ENCODE measurements at regions not wholly inside any gene's neighbourhood (a gene's known extent, or its start where the extent isn't known, plus 50 kb on each side); places are given as distances from the start of the nearest gene placed in this dataset.

DNA sequence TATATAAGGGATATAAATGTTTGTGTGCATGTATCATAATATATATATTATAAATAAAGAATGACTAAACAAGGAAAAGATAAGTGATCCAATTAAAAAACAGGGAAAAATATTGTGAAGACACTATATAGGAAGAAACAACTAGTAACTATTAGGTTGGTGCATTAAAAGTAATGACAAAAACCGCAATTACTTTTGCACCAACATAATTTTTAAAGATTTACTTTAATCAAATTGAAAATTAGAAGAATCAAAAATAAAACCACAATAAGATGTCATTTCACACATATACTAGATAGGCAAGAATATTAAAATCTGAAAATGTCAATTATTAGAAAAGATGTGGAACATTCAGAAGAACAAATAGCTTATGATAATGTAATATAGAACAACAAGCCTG is 595.9 kb downstream of the KCNJ3 start:
- Histone ChIP-seq H3K36me3 (no peaks in the 10 kb centered on the region), H3K4me3 (no peak overlapping the region), H3K27ac (no peak overlapping the region), H3K27me3 (no peaks in the 10 kb centered on the region), H3K9me3 (no peaks in the 10 kb centered on the region), H3K4me1 (no peaks in the 10 kb centered on the region)
- WGBS, 2 donors (ENCODE audit: low coverage in 1 of 2) = 73 to 77% methylated on average over 1 of the region's 1 CpG
- TF ChIP-seq, protein P1, sequence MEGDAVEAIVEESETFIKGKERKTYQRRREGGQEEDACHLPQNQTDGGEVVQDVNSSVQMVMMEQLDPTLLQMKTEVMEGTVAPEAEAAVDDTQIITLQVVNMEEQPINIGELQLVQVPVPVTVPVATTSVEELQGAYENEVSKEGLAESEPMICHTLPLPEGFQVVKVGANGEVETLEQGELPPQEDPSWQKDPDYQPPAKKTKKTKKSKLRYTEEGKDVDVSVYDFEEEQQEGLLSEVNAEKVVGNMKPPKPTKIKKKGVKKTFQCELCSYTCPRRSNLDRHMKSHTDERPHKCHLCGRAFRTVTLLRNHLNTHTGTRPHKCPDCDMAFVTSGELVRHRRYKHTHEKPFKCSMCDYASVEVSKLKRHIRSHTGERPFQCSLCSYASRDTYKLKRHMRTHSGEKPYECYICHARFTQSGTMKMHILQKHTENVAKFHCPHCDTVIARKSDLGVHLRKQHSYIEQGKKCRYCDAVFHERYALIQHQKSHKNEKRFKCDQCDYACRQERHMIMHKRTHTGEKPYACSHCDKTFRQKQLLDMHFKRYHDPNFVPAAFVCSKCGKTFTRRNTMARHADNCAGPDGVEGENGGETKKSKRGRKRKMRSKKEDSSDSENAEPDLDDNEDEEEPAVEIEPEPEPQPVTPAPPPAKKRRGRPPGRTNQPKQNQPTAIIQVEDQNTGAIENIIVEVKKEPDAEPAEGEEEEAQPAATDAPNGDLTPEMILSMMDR (IDR thresholded peaks at IDR 0.05) = no peak
- TF ChIP-seq POLR2A (IDR thresholded peaks at IDR 0.05) (no peak), POLR2AphosphoS5 (IDR thresholded peaks at IDR 0.05) (no peak), EP300 (IDR thresholded peaks at IDR 0.05) (no peak)
- no peak for ATAC-seq

DNA sequence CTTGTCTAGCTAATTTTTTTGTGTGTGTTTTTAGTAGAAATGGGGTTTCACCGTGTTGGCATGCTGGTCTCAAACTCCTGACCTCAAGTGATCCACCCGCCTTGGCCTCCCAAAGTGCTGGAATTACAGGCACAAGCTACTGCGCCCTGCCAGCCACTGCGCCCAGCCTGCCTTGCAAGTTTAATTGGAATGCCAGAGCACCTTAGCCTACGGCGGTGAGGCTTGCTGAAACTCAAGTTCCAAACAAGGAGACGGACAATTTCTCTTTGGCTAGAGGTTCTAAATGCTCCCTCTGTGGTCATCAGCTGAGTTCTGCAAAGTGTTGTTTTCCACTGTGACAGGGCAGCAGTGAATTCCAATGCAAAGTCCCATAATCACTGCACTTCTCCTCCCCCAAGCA is 583.4 kb downstream of the KCNJ3 start:
- no peak for ATAC-seq
- 80 to 88% methylated on average over 1 to 4 of the region's 7 CpGs for WGBS, 2 donors (ENCODE audit: low coverage in 1 of 2)
- no peaks in the 10 kb centered on the region for H3K9me3 ChIP-seq
- H3K4me1 ChIP-seq = no peaks in the 10 kb centered on the region
- H3K27me3 ChIP-seq = no peaks in the 10 kb centered on the region
- H3K4me3 ChIP-seq = no peak overlapping the region
- TF ChIP-seq POLR2AphosphoS5 (IDR thresholded peaks at IDR 0.05) = no peak
- TF ChIP-seq, protein P1 (IDR thresholded peaks at IDR 0.05) = no peak
- no peak for TF ChIP-seq EP300 (IDR thresholded peaks at IDR 0.05)
- no peak for TF ChIP-seq POLR2A (IDR thresholded peaks at IDR 0.05)
- no peaks in the 10 kb centered on the region for H3K36me3 ChIP-seq
- no peak overlapping the region for H3K27ac ChIP-seq

DNA sequence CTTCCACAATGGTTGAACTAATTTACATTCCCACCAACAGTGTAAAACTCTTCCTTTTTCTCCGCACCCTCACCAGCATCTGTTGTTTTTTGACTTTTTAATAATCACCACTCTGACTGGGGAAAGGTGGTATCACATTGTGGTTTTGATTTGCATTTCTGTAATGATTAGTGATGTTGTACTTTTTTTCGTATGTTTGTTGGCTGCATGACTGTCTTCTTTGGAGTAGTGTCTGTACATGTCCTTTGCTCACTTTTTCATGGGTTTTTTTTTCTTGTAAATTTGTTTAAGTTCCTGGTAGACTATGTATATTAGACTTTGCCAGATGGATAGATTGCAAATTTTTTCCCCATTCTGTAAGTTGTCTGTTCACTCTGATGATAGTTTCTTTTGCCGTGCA is 574.8 kb downstream of the KCNJ3 start:
- H3K36me3 ChIP-seq = no peaks in the 10 kb centered on the region
- H3K4me3 ChIP-seq = no peak overlapping the region
- no peak for ATAC-seq
- no peak overlapping the region for H3K27ac ChIP-seq
- H3K27me3 ChIP-seq = no peaks in the 10 kb centered on the region
- 75 to 87% methylated on average over 2 to 3 of the region's 3 CpGs for WGBS, 2 donors (ENCODE audit: low coverage in 1 of 2)
- no peaks in the 10 kb centered on the region for H3K4me1 ChIP-seq
- H3K9me3 ChIP-seq = no peaks in the 10 kb centered on the region
- TF ChIP-seq POLR2AphosphoS5 (IDR thresholded peaks at IDR 0.05) (no peak), POLR2A (IDR thresholded peaks at IDR 0.05) (no peak)
- TF ChIP-seq, protein P1 (IDR thresholded peaks at IDR 0.05) = no peak

DNA sequence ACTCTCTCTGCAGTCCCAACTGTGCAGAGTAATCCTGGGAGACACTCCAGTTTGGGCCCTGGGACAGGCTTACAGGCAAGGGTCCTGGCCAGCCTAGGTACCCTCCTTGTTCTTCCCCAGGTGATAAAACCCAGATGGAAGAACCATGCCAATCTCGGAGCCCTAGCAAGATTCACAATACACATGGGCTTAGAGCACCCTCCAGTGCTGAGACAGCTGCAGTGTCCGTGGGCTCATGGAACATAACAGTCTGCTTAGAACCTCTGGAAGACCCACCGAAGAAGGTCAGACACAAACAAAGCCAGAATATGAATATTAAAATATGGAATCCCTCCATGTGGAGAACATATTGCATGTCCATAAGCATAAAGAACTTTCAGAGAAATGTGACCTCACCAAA is 568.1 kb downstream of the KCNJ3 start:
- H3K4me1 ChIP-seq = no peaks in the 10 kb centered on the region
- no peaks in the 10 kb centered on the region for H3K27me3 ChIP-seq
- H3K4me3 ChIP-seq = no peak overlapping the region
- ATAC-seq = no peak
- 62 to 100% methylated on average over 2 to 3 of the region's 3 CpGs for WGBS, 2 donors (ENCODE audit: low coverage in 1 of 2)
- H3K9me3 ChIP-seq = no peaks in the 10 kb centered on the region
- no peak overlapping the region for H3K27ac ChIP-seq
- TF ChIP-seq, protein P1 (IDR thresholded peaks at IDR 0.05) = no peak
- TF ChIP-seq POLR2A (IDR thresholded peaks at IDR 0.05) = no peak
- TF ChIP-seq EP300 (IDR thresholded peaks at IDR 0.05) = no peak
- no peak for TF ChIP-seq POLR2AphosphoS5 (IDR thresholded peaks at IDR 0.05)
- H3K36me3 ChIP-seq = no peaks in the 10 kb centered on the region

DNA sequence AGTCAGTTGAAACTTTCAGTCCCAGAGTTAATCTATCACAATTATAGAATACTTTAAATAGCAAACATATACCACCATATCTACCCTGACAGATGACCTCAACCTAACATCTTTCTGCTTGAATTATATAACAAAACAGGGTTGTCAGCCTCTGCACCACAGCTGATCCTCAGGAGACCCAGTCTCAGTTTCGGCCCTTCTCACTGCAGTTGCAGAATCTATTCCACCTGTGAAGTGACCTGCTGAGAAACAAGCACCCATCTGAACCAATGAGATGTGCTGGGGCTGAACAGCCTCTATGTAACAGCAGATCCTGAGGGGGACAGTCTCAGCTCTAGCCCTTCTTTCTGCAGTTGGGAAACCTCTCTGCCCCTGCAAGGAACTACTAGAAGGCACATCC is 567.6 kb downstream of the KCNJ3 start:
- no peaks in the 10 kb centered on the region for H3K4me1 ChIP-seq
- no peaks in the 10 kb centered on the region for H3K36me3 ChIP-seq
- H3K9me3 ChIP-seq = no peaks in the 10 kb centered on the region
- WGBS, 2 donors (ENCODE audit: low coverage in 1 of 2) = 33% methylated on average over 1 of the region's 1 CpG; no CpG with 5 or more reads in 1 of the 2 donors
- no peak overlapping the region for H3K27ac ChIP-seq
- no peaks in the 10 kb centered on the region for H3K27me3 ChIP-seq
- no peak for ATAC-seq
- TF ChIP-seq, protein P1 (IDR thresholded peaks at IDR 0.05) = no peak
- TF ChIP-seq POLR2AphosphoS5 (IDR thresholded peaks at IDR 0.05) = no peak
- H3K4me3 ChIP-seq = no peak overlapping the region

All from gastroesophageal sphincter (tissue), 4 donors.